ENCODE measurements at regions not wholly inside any gene's neighbourhood (a gene's known extent, or its start where the extent isn't known, plus 50 kb on each side); places are given as distances from the start of the nearest gene placed in this dataset.

DNA sequence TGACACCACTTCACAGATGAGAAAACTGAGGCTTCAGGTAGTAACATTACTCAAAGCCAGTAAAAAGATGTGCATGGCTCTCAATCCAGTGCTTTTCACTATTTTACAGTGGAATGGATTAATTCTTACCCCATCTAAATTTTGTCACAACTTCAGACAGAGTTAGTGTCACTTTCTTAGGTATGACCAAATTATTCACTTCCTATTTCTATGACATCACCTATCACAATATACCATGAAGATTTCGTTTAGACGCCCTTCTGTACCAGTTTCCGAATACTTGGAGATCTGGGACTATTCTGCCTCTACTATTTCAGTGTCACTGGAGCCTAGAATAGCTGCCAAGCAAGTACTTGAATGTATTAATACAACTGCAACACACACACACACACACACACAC is 437.5 kb downstream of the KLF12 start:
- 94 to 95% methylated on average over 3 of the region's 3 CpGs for WGBS, 2 donors
- intact Hi-C loops (cut with DNase I), result no loop called here
- H3K27me3 ChIP-seq, result no peaks in the 10 kb centered on the region
- no peak for ATAC-seq
- TF ChIP-seq, protein P1, sequence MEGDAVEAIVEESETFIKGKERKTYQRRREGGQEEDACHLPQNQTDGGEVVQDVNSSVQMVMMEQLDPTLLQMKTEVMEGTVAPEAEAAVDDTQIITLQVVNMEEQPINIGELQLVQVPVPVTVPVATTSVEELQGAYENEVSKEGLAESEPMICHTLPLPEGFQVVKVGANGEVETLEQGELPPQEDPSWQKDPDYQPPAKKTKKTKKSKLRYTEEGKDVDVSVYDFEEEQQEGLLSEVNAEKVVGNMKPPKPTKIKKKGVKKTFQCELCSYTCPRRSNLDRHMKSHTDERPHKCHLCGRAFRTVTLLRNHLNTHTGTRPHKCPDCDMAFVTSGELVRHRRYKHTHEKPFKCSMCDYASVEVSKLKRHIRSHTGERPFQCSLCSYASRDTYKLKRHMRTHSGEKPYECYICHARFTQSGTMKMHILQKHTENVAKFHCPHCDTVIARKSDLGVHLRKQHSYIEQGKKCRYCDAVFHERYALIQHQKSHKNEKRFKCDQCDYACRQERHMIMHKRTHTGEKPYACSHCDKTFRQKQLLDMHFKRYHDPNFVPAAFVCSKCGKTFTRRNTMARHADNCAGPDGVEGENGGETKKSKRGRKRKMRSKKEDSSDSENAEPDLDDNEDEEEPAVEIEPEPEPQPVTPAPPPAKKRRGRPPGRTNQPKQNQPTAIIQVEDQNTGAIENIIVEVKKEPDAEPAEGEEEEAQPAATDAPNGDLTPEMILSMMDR (IDR thresholded peaks at IDR 0.05), result no peak
- TF ChIP-seq POLR2A (IDR thresholded peaks at IDR 0.05), result no peak
- H3K4me1 ChIP-seq, result no peaks in the 10 kb centered on the region
- no peak overlapping the region for H3K4me3 ChIP-seq
- H3K27ac ChIP-seq, result no peak overlapping the region
- H3K36me3 ChIP-seq (replicated peaks in 1 of 2; ENCODE audit: insufficient read depth in 1 of 2, low read depth in 2 of 2), result no peaks in the 10 kb centered on the region
- DNase-seq, result no peak
- H3K9me3 ChIP-seq, result no peaks in the 10 kb centered on the region

GRCh38 chr13:73696271-73696670 is 437.9 kb downstream of the KLF12 start:
- H3K27ac ChIP-seq, result no peak overlapping the region
- no peaks in the 10 kb centered on the region for H3K36me3 ChIP-seq (replicated peaks in 1 of 2; ENCODE audit: insufficient read depth in 1 of 2, low read depth in 2 of 2)
- TF ChIP-seq POLR2A (IDR thresholded peaks at IDR 0.05), result no peak
- TF ChIP-seq, protein P1 (IDR thresholded peaks at IDR 0.05), result no peak
- no peak overlapping the region for H3K4me3 ChIP-seq
- no peak for ATAC-seq
- no peaks in the 10 kb centered on the region for H3K27me3 ChIP-seq
- no peak for DNase-seq
- WGBS, 2 donors, result 66 to 76% methylated on average over 2 of the region's 2 CpGs
- H3K9me3 ChIP-seq, result no peaks in the 10 kb centered on the region
- intact Hi-C loops (cut with DNase I), result no loop called here
- H3K4me1 ChIP-seq, result no peaks in the 10 kb centered on the region

- 96 to 98% methylated on average over 14 of the region's 14 CpGs for WGBS, 2 donors
- DNase-seq (no peak), ATAC-seq (no peak)
- intact Hi-C loops (cut with DNase I), result no loop called here
- Histone ChIP-seq H3K36me3 (replicated peaks in 1 of 2; ENCODE audit: insufficient read depth in 1 of 2, low read depth in 2 of 2) (no peaks in the 10 kb centered on the region), H3K27ac (no peak overlapping the region), H3K4me3 (no peak overlapping the region), H3K27me3 (no peaks in the 10 kb centered on the region), H3K9me3 (no peaks in the 10 kb centered on the region), H3K4me1 (no peaks in the 10 kb centered on the region)
- no peak for TF ChIP-seq POLR2A (IDR thresholded peaks at IDR 0.05)
- TF ChIP-seq, protein P1 (IDR thresholded peaks at IDR 0.05), result no peak
These were observed 438.9 kb downstream of the KLF12 start for GRCh38 chr13:73695325-73695724.

DNA sequence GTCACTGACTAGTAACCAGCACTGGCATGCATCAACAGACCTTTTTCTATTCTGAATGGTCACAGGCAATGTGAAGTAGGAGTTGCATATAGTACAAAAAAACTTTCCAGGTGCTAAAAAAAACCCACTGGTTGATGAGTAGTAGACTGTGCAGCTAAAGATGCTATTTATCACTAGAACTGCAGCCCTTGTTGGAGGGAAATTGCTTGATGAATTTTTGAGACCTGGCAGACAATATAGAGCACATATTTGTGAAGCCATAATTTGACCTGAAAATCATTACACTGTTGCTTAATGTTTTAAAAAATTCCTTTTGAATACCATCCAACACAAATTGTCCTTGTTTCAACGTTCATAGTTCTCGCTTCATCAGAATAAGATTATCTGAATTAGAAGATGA is 441.0 kb downstream of the KLF12 start:
- DNase-seq (no peak), ATAC-seq (no peak)
- Histone ChIP-seq H3K27ac (no peak overlapping the region), H3K4me3 (no peak overlapping the region), H3K36me3 (replicated peaks in 1 of 2; ENCODE audit: insufficient read depth in 1 of 2, low read depth in 2 of 2) (no peaks in the 10 kb centered on the region), H3K4me1 (no peaks in the 10 kb centered on the region), H3K9me3 (no peaks in the 10 kb centered on the region), H3K27me3 (no peaks in the 10 kb centered on the region)
- TF ChIP-seq, protein P1 (IDR thresholded peaks at IDR 0.05), result no peak
- no peak for TF ChIP-seq POLR2A (IDR thresholded peaks at IDR 0.05)
- intact Hi-C loops (cut with DNase I), result no loop called here
- 65 to 67% methylated on average over 2 of the region's 2 CpGs for WGBS, 2 donors

DNA sequence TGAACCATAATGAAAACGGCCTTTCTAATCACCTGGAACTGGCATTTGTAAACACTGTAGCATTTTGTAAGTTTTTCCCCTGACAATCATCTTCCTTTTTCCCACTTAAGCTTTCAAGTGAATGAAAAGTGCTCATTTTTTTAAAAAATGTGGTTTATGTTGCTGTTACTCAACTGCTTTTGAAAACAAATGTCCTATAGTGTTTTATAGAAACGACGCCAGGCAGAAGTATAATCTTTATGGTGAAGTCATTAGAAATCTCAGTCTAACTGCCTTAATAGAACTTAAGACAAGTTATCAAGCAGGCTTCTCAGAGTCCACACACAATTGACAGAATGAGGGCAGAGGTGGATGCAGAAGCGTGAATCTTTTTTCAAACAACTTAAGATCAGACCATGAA is 442.3 kb downstream of the KLF12 start:
- Histone ChIP-seq H3K4me1 (no peaks in the 10 kb centered on the region), H3K27me3 (no peaks in the 10 kb centered on the region), H3K4me3 (no peak overlapping the region), H3K36me3 (replicated peaks in 1 of 2; ENCODE audit: insufficient read depth in 1 of 2, low read depth in 2 of 2) (no peaks in the 10 kb centered on the region), H3K27ac (no peak overlapping the region), H3K9me3 (no peaks in the 10 kb centered on the region)
- no peak for TF ChIP-seq POLR2A (IDR thresholded peaks at IDR 0.05)
- TF ChIP-seq, protein P1 (IDR thresholded peaks at IDR 0.05), result no peak
- intact Hi-C loops (cut with DNase I), result no loop called here
- no peak for DNase-seq
- whole genome bisulfite sequencing, 2 donors, result 60 to 63% methylated on average over 4 of the region's 4 CpGs
- ATAC-seq, result no peak

Measured in body of pancreas (tissue), 4 donors.